ENCODE measurements at regions not wholly inside any gene's neighbourhood (a gene's known extent, or its start where the extent isn't known, plus 50 kb on each side); places are given as distances from the start of the nearest gene placed in this dataset.
"Not testable (repeated sequence)": the region's sequence is repeated elsewhere in the genome, so short reads cannot be mapped to it uniquely, and the experiment has no call there.

DNA sequence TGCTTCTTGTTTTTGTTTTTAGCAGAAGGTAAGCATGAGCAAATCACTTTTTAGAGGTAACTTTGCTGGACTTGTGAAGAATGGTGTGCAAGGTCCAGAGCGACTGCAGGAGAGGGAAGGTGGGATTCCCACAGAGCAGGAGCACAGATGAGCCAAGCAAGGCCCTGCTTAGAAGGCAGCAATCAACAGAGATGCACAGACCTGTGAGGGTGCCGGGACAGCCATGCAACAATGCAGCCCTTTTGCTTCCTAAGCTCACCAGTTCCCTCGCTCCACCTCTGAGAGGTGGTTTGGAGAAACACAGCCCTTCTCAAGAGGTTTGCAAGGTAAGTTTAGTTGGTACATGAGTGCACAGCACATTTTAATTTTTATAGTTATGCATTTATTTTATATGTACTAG is 85.1 kb upstream of the FBXO28 start:
- not testable (repeated sequence) for DNase-seq

DNA sequence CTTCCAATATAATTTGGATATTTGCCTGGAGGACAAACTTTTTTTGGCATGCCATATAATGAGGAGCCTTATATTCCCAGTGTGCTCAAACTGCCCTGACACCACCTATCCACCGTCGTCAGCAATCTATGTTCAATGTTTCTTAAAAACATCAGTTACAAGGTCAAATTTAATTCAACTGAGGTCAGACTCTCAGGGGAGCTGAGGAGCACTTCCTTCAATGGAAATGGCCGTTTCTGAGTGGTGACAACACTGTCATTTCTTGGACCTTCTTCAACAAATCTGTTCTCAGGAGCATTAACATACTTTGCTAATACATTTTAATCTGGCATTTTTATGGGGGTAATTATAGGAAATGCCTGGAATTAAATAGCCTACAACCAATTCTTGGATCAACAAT is 90.8 kb upstream of the FBXO28 start:
- not testable (repeated sequence) for DNase-seq

DNA sequence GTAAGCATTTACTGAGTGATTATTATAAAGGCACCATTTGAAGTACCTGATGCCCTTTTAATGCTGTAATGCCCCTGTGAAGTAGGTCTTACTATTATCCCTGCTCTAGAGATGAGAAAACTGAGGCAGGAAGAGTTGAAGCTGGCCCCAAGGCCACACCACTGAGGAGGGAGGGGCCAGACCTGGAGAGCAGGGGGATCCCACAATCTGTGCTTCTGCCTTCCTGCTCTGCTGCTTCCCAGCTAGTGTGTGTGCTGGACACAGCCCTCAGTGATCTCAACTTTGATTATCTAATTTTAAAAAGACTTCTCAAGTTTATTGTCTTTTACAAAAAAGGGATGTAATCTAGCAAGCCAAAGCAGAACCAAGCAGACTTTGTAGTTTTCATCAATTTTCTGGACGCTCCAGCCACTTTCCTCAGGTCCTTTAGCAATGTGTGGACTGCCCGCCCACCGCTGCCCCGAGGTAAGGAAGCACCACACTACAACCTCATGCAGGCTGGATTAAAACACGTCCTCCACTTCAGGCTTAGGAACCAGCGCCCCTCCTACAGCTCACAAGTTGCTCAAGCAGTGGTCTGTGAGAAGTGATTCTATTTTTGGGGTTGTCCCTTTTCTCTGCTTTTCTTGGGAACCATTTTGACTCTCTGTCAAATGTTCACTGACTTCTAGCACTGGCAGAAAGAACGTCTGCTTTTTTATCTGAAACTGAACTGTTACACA is 91.5 kb upstream of the FBXO28 start:
- not testable (repeated sequence) for DNase-seq

DNA sequence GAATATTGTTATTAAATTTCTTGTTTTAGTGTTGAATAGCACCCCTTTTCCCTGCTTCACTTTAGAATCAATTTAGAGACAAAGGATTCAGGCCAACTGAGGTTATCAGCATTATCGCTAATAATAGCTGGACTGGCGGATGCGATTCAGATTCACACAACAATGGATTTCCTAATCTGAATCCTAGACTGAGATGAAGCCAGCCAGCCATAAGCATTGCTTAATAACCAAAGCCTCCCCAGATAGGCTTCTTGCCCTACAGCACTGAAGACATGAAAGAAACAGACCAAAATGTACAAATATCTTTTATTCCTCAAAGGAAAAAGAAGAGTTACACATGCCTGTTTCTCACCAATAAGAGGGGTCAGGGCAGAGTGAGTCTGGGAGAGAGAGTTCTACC is 94.0 kb upstream of the FBXO28 start:
- DNase-seq, result not testable (repeated sequence)

DNA sequence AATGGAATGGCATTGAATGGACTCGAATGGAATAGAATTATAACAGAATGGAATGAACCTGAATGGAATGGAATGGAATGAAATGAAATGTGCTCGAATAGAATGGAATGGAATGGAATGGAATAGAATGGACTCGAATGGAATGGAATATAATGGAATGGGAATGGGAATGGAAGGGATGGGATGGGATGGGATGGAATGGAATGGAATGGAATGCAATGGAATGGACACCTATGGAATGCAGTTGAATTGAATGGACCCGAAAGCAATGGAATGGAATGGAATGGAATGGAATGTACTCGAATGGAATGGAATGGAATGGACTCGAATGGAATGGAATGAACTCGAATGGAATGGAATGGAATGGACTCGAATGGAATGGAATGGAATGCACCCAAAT is 98.1 kb upstream of the FBXO28 start:
- DNase-seq, result not testable (repeated sequence)

DNA sequence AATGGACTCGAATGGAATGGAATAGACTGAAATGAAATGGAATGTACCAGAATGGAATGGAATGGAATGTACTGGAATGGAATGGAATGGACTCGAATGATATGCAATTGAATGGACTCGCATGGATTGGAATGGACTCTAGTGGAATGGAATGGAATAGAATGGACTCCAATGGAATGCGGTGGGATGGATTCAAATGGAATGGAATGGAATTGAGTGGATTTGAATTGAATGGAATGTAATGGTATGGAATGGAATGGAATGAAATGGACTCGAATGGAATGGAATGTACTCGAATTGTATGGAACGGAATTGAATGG is 99.6 kb upstream of the FBXO28 start:
- no peak for DNase-seq

DNA sequence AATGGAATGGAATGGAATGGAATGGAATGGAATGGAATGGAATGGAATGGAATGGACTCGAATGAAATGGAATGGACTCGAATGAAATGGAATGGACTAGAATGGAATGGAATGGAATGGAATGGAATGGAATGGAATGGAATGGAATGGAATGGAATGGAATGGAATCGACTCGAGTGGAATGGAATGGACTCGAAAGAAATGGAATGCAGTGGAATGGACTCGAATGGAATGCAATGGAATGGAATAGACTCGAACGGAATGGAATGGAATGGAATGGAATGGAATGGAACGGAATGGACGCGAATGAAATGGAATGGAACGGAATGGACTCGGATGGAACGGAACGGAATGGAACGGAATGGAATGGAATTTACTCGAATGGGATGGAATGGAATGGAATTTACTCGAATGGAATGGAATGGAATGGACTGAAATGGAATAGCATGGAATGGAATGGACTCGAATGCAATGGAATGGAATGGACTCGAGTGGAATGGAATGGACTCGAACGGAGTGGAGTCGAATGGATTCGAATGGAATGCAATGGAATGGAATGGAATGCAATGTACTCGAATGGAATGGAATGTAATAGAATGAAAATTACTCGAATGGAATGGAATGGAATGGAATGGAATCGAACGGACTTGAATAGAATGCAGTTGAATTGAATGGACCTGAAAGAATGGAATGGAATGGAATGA is 100.1 kb upstream of the FBXO28 start:
- peak; percentile 50 for DNase-seq

DNA sequence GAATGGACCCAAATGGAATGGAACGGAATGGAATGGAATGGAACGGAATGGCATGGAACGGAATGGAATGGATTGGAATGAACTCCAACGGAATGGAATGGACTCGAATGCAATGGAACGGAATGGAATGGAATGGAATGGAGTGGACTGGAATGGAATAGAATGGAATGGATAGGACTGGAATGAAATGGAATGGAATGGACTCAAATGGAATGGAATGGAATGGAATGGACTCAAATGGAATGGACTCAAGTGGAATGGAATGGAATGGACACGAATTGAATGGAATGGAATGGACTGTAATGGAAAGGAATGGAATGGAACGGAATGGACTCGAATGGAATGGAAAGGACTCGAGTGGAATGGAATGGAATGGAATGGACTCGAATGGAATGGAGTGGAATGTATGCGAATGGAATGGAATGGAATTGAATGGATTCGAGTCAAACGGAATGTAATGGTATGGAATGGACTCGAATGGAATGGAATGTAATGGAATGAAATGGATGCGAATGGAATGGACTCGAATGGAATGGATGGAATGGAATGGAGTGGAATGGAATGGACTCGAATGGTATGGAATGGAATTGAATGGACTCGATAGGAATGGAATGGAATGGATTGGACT is 101.0 kb upstream of the FBXO28 start:
- peak; percentile 9 for DNase-seq

DNA sequence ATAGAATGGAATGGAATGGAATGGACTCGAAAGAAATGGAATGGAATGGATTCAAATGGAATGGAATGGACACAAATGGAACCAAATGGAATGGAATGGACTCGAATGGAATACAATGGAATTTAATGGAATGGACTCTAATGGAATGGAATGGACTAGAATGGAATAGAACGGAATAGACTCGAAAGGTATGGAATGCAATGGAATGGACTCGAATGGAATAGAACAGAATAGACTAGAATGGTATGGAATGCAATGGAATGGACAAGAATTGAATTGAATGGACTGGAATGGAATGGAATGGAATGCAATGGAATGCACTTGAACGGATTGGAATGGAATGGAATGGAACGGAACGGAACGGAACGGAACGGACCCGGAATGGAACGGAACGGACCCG is 101.7 kb upstream of the FBXO28 start:
- DNase-seq, result not testable (repeated sequence)

DNA sequence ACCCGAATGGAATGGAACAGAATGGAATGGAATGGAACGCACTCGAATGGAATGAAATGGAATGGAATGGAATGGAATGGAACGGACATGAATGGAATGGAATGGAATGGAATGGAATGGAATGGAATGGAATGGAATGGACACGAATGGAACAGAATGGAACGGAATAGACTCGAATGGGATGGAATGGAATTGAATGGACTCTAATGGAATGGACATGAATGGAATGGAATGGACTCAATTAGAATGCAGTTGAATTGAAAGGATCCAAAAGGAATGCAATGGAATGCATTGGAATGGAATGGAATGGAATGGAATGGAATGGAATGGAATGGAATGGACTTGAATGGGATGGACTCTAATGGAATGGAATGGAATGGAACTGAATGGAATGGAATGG is 102.2 kb upstream of the FBXO28 start:
- not testable (repeated sequence) for DNase-seq

DNA sequence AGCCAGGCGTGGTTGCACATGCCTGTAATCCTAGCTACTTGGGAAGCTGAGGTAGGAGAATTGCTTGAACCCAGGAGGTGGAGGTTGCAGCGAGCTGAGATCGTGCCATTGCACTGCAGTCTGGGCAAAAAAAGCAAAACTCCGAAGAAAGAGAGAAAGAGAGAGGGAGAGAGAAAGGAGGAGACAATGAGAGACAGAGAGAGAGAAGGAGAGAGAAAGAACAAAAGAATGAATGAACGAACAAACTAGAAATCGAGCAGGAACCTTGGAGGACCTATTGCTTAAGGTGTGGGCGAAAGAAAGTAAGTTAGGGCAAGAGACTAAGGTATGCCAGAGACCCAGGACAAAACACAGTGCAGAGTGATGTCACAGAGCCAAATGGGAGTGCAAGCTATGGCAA is 102.8 kb upstream of the FBXO28 start:
- not testable (repeated sequence) for DNase-seq

DNA sequence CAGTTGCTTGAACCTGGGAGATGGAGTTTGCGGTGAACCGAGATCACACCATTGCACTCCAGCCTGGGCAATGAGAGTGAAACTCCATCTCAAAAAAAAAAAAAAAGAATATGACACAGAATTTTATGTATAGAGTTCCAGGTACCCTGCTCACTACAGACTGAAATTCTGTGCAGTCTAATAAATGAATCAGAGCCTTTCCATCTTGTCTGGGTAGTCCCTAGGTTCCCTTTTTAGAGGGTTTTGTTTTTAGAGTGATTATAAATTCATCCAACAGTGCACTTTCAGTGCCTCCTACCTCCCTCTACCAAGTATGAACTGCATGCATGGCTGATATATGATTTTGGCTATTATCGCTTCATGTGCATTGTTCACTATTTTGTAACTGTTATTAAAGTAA is 107.9 kb upstream of the FBXO28 start:
- DNase-seq, result not testable (repeated sequence)

DNA sequence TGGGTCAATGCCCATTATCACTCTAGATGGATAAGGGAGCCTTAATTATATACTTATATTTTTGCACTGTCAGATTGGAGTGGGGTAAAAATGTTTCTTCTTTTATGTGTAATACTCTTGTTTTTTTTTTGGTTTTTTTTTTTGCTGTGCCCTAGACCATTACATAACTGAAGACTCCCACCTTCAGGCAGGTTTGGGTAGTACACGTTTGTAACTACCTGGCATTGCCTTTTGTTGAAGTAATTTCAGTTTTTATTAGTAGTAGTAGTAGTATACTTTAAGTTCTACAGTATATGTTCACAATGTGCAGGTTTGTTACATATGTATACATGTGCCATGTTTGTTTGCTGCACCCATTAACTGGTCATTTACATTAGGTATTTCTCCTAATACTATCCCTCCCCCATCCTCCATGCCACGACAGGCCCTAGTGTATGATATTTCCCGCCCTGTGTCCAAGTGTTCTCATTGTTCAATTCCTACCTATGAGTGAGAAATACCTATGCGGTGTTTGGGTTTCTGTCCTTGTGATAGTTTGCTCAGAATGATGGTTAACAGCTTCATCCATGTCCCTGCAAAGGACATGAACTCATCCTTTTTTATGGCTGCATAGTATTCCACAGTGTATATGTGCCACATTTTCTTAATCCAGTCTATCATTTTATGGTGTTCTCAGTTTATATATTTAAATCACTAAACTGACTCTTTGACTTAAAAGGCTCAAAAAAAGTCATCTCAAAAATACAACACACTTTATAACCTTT is 109.2 kb upstream of the FBXO28 start:
- DNase-seq, result peak; percentile 31

DNA sequence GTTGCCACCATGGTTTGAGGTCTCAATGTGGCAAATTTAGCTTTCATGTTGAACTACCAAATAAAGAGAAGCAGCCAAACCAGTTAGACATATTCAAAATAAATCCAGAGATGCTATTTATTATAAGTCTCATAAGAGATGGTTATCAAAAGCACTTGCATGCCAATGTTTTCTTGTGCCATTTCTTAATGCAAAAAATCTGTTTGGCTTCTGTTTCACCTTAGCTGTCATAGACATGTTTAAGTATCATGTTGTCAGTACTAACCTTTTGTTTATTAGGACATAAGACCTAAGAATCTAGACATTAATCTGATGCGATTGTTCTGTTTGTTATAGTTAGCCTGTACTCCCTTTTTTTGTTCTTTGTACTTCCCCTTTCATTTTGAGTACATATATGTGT is 110.0 kb upstream of the FBXO28 start:
- DNase-seq, result not testable (repeated sequence)

DNA sequence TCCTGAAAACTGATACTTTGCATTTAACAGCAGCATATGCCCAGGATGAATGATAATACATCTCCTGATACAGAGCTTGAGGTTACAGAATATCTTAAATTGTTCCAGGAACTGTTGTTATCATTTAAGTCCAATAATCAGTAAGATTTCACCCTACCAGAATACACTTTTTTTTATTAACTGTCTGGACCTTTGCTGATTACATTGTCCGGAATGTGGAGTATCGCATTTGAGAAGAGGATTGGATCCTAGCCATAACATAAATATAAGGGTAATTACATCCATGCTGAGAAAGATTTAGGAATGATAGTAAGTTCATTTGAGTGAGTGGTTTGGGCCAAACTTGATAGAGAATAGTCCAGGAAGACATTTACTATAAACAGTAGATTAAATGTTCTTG is 112.2 kb upstream of the FBXO28 start:
- not testable (repeated sequence) for DNase-seq

DNA sequence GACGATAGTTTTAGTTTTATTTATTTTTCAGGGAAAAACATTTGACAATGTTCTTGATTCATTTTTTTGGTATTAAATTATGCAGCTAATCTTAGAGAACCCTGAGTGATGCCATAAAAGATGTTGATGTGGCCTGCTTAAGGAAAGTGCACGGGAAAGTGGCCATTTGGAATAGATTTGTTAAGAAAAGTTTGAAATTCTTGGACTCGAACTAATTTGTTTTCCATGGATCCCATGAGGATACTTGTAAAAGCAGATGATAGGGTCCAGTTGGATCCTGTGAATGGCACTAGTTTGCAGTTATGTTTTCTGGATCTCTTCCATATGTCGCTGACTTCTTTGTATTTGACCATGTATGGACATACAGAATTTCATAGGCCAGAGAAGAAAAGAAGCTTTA is 114.2 kb upstream of the FBXO28 start:
- not testable (repeated sequence) for DNase-seq

DNA sequence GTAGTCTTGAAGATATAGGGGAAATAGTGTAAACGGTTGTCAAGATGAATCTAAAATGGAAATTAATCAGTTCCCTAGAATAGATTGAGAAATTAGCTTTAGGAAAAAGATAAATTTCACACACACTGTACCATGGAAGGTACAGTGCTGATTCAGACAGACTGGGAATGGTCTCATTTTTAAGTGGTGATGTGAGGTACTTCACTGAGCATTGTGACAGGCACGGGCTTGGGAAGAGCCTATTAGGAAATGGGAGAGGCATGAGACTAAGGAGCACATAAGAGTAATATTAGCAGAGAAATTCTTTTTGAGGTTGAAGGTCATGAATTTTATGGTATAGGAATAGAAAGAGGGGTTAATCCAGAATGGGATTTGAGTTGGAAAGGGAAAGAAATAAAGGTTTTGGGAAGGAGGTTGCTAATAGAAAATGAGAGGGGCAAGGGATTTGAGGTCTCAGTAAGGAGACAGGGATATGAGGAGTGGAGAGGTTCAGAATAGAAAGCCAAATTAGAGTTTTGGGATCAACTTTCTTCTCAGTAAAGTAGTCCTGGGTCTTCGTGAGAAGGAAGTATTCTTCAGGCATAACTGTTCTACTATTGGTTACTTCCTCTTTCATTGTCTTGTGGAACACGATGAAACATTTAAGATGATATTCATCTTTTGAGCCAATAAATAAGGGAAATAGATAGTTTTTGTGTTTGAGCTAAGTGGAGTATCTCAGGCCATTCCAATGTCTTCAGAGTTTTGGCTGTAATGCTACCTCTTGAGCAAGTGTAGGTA is 115.0 kb upstream of the FBXO28 start:
- DNase-seq, result not testable (repeated sequence)

DNA sequence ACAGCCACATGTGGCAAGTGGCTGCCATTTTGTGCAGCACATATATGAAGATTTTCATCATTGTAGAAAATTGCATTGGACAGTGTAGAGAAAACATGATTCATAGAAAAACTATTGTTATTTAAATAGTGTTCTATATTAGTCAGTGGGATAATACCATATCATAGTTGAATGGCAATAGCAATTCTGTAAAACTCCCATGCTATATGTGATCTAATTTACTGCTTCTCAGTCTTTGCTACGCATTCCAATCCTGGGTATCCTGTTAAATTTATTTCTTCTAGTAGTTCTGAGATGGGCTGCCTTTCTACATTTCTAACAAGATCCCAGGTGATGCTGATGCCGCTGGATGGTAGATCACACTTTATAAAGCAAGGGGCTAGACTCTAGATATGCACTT is 117.5 kb upstream of the FBXO28 start:
- DNase-seq, result peak; percentile 64

DNA sequence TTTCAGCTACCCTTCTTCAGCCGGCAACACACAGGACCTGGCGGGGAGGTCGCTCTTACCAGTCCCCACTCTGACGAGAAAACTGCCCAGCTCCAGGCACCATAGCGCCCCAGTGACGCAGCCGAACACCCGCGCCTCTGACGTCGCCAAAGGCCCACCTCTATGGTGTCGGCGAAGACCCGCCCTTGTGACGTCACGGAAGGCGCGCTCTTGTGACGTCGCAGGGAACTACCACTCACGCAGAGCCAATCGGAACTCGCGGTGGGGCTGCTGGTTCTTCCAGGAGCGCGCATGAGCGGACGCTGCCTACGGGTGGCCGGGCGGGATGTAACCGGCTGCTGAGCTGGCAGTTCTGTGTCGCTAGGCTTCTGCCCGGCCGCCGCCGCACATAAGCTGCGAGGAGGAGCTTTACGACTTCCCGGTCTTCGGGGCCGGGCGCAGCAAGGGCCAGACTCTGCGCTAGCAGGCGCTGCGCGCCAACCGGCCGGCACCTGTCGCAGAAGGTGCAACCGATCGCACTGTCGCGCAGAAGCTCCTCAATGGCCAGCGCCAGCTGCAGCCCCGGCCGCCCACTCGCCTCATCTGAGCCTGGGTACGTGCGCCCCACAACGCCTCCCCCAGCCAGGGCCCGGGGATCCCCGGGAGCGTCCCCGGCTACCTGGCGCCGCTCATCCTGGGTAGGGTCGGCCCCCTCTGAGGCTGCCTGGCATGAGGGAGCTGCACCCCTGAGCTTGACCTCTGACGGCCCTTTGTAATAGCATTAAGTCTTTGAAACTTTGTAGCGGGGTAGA is 121.3 kb upstream of the FBXO28 start:
- peak; percentile 99 for DNase-seq

DNA sequence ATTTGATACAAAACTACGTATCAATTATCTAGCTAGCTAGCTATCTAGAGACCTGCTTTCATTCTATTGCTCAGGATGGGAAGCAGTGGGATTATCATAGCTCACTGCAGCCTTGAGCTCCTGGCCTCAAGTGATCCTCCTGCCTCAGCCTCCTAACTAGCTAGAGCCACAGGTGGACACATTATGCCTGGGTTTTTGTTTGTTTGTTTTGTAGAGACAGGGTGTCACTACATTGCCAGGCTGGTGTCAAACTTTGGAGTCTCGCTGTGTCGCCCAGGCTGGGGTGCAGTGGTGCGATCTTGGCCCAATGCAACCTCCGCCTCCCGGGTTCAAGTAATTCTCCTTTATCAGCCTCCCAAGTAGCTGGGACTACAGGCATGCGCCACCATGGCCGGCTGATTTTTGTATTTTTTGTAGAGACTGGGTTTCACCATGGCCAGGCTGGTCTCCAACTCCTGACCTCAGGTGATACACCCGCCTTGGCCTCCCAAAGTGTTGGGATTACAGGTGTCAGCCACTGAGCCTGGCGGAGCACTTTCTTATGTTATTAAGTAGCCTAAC is 122.5 kb upstream of the FBXO28 start:
- not testable (repeated sequence) for DNase-seq

DNA sequence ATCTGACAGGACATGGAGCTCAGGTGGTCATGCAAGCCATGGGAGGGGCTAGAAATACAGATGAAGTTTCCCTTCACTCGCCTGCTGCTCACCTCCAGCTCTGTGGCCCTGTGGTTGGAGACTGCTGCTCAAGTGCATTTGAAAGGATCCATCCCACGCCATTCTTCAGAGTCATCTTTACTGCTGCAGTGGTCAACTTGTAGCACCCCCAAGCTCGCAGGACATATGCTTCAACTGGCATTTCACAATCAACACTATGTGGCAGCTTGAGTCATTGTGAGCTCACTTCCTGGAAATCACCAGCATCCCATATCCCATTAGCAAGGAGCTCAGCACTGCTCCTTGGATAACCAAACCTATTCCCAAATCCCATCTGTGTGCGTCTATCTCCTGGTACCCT is 116.2 kb upstream of the TP53BP2 start:
- peak; percentile 63 for DNase-seq

Measured in EL (cell line).